ENCODE measurements at regions not wholly inside any gene's neighbourhood (a gene's known extent, or its start where the extent isn't known, plus 50 kb on each side); places are given as distances from the start of the nearest gene placed in this dataset.

DNA sequence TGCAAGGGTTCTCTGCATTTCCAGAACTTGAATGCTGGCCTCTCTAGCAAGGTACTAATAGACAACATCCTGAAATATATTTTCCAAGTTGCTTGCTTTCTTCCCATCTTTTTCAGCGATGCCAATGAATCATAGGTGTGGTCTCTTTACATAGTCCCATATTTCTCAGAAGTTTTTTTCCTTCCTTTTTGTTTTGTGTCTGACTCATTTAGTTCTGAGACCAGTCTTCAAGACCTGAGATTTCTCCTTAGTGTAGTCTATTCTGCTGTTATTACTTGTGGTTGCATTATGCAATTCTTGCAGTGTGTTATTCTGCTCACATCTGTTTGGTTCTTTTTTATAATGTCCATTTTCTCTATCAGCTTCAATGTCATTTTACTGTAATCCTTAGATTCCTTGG lies 1265.0 kb upstream of the ALCAM start:
- TF ChIP-seq CTCF (IDR thresholded peaks at IDR 0.05; ENCODE audit: borderline replicate concordance, extremely low read depth, low read length, poor library complexity, severe bottlenecking) = no peak
- no peak for TF ChIP-seq EZH2 (IDR thresholded peaks at IDR 0.05; ENCODE audit: borderline replicate concordance, low read depth, low read length, severe bottlenecking)
- Histone ChIP-seq H3K79me2 (ENCODE audit: insufficient read depth, low read length) (no peaks in the 10 kb centered on the region), H3K9me3 (ENCODE audit: insufficient read depth, low read length, severe bottlenecking) (no peaks in the 10 kb centered on the region), H3K27ac (ENCODE audit: low read length) (no peak overlapping the region), H2AFZ (ENCODE audit: low read depth, low read length) (no peak overlapping the region), H3K9ac (ENCODE audit: low read depth, low read length) (no peak overlapping the region), H3K4me2 (ENCODE audit: insufficient read depth, low read length) (no peak overlapping the region), H3K4me3 (ENCODE audit: low read depth in 1 of 2, low read length in 2 of 2) (no peak overlapping the region), H3K4me1 (ENCODE audit: insufficient read depth, low read length) (no peaks in the 10 kb centered on the region), H3K27me3 (ENCODE audit: insufficient read depth, low read length, poor library complexity) (no peaks in the 10 kb centered on the region), H3K36me3 (ENCODE audit: insufficient read depth, low read length) (no peaks in the 10 kb centered on the region), H4K20me1 (ENCODE audit: insufficient read depth, low read length) (no peaks in the 10 kb centered on the region)
- DNase-seq (no peak), ATAC-seq (ENCODE audit: insufficient read depth, low read depth) (no peak)

DNA sequence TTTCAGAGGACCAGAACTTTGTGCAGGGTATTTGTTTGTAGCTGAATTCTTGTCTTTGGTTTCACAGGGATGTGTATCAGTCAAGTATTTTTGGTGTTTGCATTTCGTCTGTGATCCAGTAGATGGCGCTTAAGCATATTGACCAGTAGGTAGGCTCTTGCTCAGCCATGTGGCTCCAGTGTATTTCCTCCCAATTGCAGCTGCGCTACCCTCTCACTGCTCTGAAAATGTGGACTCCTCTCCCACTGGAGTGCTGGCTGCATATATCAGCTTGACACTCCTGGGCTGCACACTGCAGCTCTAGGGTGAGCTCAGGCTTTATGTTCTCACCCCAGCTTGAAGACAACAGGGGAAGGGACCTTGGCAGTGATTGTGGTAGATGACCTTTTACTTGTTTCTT lies 1264.3 kb upstream of the ALCAM start:
- Histone ChIP-seq H4K20me1 (ENCODE audit: insufficient read depth, low read length) (no peaks in the 10 kb centered on the region), H3K79me2 (ENCODE audit: insufficient read depth, low read length) (no peaks in the 10 kb centered on the region), H3K4me2 (ENCODE audit: insufficient read depth, low read length) (no peak overlapping the region), H3K9me3 (ENCODE audit: insufficient read depth, low read length, severe bottlenecking) (no peaks in the 10 kb centered on the region), H2AFZ (ENCODE audit: low read depth, low read length) (no peak overlapping the region), H3K9ac (ENCODE audit: low read depth, low read length) (no peak overlapping the region), H3K4me3 (ENCODE audit: low read depth in 1 of 2, low read length in 2 of 2) (no peak overlapping the region), H3K36me3 (ENCODE audit: insufficient read depth, low read length) (no peaks in the 10 kb centered on the region), H3K27ac (ENCODE audit: low read length) (no peak overlapping the region), H3K4me1 (ENCODE audit: insufficient read depth, low read length) (no peaks in the 10 kb centered on the region), H3K27me3 (ENCODE audit: insufficient read depth, low read length, poor library complexity) (no peaks in the 10 kb centered on the region)
- TF ChIP-seq CTCF (IDR thresholded peaks at IDR 0.05; ENCODE audit: borderline replicate concordance, extremely low read depth, low read length, poor library complexity, severe bottlenecking) = peak; percentile 78
- no peak for TF ChIP-seq EZH2 (IDR thresholded peaks at IDR 0.05; ENCODE audit: borderline replicate concordance, low read depth, low read length, severe bottlenecking)
- DNase-seq (peak; percentile 38), ATAC-seq (ENCODE audit: insufficient read depth, low read depth) (peak; percentile 82)

DNA sequence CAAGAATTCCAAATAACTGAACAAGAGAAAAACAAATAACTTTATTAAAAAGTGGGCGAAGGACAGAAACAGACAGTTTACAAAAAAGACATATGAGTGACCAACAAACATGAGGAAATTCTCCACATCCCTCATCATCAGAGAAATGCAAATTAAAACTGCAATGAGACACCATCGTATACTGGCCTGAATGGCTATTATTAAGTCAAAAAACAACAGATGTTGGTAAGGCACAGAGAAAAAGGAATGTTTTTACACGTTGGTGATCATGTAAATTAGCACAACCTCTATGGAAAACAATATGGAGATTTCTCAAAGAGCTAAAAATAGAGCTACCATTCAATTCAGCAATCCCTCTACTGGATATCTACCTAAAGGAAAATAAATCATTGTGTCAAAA lies 1260.4 kb upstream of the ALCAM start:
- Histone ChIP-seq H3K36me3 (ENCODE audit: insufficient read depth, low read length) (no peaks in the 10 kb centered on the region), H3K4me3 (ENCODE audit: low read depth in 1 of 2, low read length in 2 of 2) (no peak overlapping the region), H3K4me1 (ENCODE audit: insufficient read depth, low read length) (no peaks in the 10 kb centered on the region), H3K9me3 (ENCODE audit: insufficient read depth, low read length, severe bottlenecking) (no peaks in the 10 kb centered on the region), H3K9ac (ENCODE audit: low read depth, low read length) (no peak overlapping the region), H3K79me2 (ENCODE audit: insufficient read depth, low read length) (no peaks in the 10 kb centered on the region), H3K27ac (ENCODE audit: low read length) (no peak overlapping the region), H3K4me2 (ENCODE audit: insufficient read depth, low read length) (no peak overlapping the region), H4K20me1 (ENCODE audit: insufficient read depth, low read length) (no peaks in the 10 kb centered on the region), H2AFZ (ENCODE audit: low read depth, low read length) (no peak overlapping the region), H3K27me3 (ENCODE audit: insufficient read depth, low read length, poor library complexity) (no peaks in the 10 kb centered on the region)
- TF ChIP-seq EZH2 (IDR thresholded peaks at IDR 0.05; ENCODE audit: borderline replicate concordance, low read depth, low read length, severe bottlenecking) = no peak
- TF ChIP-seq CTCF (IDR thresholded peaks at IDR 0.05; ENCODE audit: borderline replicate concordance, extremely low read depth, low read length, poor library complexity, severe bottlenecking) = no peak
- no peak for DNase-seq
- no peak for ATAC-seq (ENCODE audit: insufficient read depth, low read depth)

DNA sequence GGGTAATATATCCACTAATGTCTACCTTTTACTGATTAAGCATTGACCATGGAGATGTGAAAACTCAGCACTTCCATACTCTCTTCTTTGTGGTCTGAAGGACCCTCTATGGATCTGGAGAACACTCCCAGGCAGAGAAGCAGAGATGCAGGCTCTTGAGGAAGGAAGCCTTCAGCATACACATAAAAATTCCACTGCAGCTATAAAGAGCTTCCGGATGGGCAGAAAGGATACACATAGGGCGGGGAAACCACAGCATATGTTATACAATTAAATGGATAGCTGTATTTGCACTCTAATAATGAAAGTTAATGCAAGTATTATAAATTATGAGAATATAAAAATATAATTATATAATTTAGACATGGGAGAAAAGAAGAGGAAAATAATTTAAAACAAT lies 1258.2 kb upstream of the ALCAM start:
- Histone ChIP-seq H3K4me2 (ENCODE audit: insufficient read depth, low read length) (no peak overlapping the region), H3K9me3 (ENCODE audit: insufficient read depth, low read length, severe bottlenecking) (peaks cover 3% of the 10 kb centered on the region), H3K4me3 (ENCODE audit: low read depth in 1 of 2, low read length in 2 of 2) (no peak overlapping the region), H3K79me2 (ENCODE audit: insufficient read depth, low read length) (no peaks in the 10 kb centered on the region), H2AFZ (ENCODE audit: low read depth, low read length) (no peak overlapping the region), H3K27me3 (ENCODE audit: insufficient read depth, low read length, poor library complexity) (no peaks in the 10 kb centered on the region), H3K36me3 (ENCODE audit: insufficient read depth, low read length) (no peaks in the 10 kb centered on the region), H3K9ac (ENCODE audit: low read depth, low read length) (no peak overlapping the region), H3K27ac (ENCODE audit: low read length) (no peak overlapping the region), H4K20me1 (ENCODE audit: insufficient read depth, low read length) (no peaks in the 10 kb centered on the region), H3K4me1 (ENCODE audit: insufficient read depth, low read length) (no peaks in the 10 kb centered on the region)
- no peak for ATAC-seq (ENCODE audit: insufficient read depth, low read depth)
- DNase-seq = no peak
- TF ChIP-seq CTCF (IDR thresholded peaks at IDR 0.05; ENCODE audit: borderline replicate concordance, extremely low read depth, low read length, poor library complexity, severe bottlenecking) (no peak), EZH2 (IDR thresholded peaks at IDR 0.05; ENCODE audit: borderline replicate concordance, low read depth, low read length, severe bottlenecking) (no peak)
